Liver (tissue), 8 donors: ENCODE measurements at regions not wholly inside any gene's neighbourhood (a gene's known extent, or its start where the extent isn't known, plus 50 kb on each side); places are given as distances from the start of the nearest gene placed in this dataset.

ENCODE experiments used
- DNase-seq: peaks from one replicate; pipeline ENCODE4 v3.0.0-alpha.2; 2017; ENCODE audit warnings: low spot score
- H3K27ac ChIP-seq, 2 donors: one replicate each; pipeline ENCODE4 v1.7.0; 2013; ENCODE audit warnings: inconsistent platforms in 2 of 2, low read length in 2 of 2, control low read depth in 1 of 2, low read depth in 1 of 2, mild to moderate bottlenecking in 1 of 2
- H3K27me3 ChIP-seq, 4 donors: one replicate each; pipeline versions ENCODE4 v1.6.1 to v1.7.0; 2013; ENCODE audit warnings: low read length in 3 of 4, inconsistent platforms in 1 of 4, mild to moderate bottlenecking in 1 of 4, moderate library complexity in 1 of 4; ENCODE audit not compliant: control insufficient read depth in 4 of 4, insufficient read depth in 4 of 4
- H3K36me3 ChIP-seq, 4 donors: one replicate each; pipeline versions ENCODE4 v1.6.1 to v1.7.0; 2013; ENCODE audit warnings: low read length in 3 of 4, mild to moderate bottlenecking in 3 of 4, low read depth in 1 of 4, moderate library complexity in 1 of 4; ENCODE audit not compliant: control insufficient read depth in 4 of 4, insufficient read depth in 3 of 4
- H3K4me1 ChIP-seq, 4 donors: one replicate each; pipeline versions ENCODE4 v1.6.1 to v1.7.0; 2013; ENCODE audit warnings: low read length in 3 of 4, mild to moderate bottlenecking in 3 of 4, moderate library complexity in 1 of 4; ENCODE audit not compliant: control insufficient read depth in 4 of 4, insufficient read depth in 4 of 4
- H3K4me3 ChIP-seq, 3 donors: one replicate each; pipeline versions ENCODE4 v1.6.1 to v1.7.0; 2013; ENCODE audit warnings: low read length in 3 of 3, control low read depth in 1 of 3, low read depth in 1 of 3, mild to moderate bottlenecking in 1 of 3
- H3K9ac ChIP-seq, 2 donors: one replicate each; pipeline ENCODE4 v1.7.0; 2013; ENCODE audit warnings: low read length in 2 of 2, mild to moderate bottlenecking in 2 of 2, moderate library complexity in 2 of 2, control low read depth in 1 of 2, low read depth in 1 of 2
- H3K9me3 ChIP-seq, 4 donors: one replicate each; pipeline versions ENCODE4 v1.6.1 to v1.7.0; 2013; ENCODE audit warnings: low read length in 3 of 4; ENCODE audit not compliant: control insufficient read depth in 4 of 4
- ATF3 ChIP-seq: IDR thresholded peaks from 2 replicates; pipeline ENCODE4 v1.6.1; 2016; ENCODE audit warnings: antibody characterized with exemption
- EGR1 ChIP-seq, 2 donors: IDR thresholded peaks; 2 replicates each; pipeline ENCODE4 v1.6.1; 2016 to 2018; ENCODE audit warnings: antibody characterized with exemption in 2 of 2, low read depth in 2 of 2
- FOXA1 ChIP-seq: IDR thresholded peaks from 2 replicates; pipeline ENCODE4 v1.6.1; 2016; ENCODE audit warnings: antibody characterized with exemption
- GABPA ChIP-seq, 2 donors: IDR thresholded peaks in 1 of 2; conservative IDR thresholded peaks in 1 of 2; 2 replicates each; pipeline ENCODE4 v1.6.1; 2016; ENCODE audit warnings: antibody characterized with exemption in 2 of 2, mild to moderate bottlenecking in 1 of 2, moderate library complexity in 1 of 2
- HNF4A ChIP-seq, 2 donors: conservative IDR thresholded peaks; 2 replicates each; pipeline ENCODE4 v1.6.1; 2016; ENCODE audit warnings: antibody characterized with exemption in 2 of 2, mild to moderate bottlenecking in 2 of 2
- JUND ChIP-seq, 2 donors: IDR thresholded peaks; 2 replicates each; pipeline ENCODE4 v1.6.1; 2016; ENCODE audit warnings: antibody characterized with exemption in 2 of 2
- MAX ChIP-seq: IDR thresholded peaks from 2 replicates; pipeline ENCODE4 v1.6.1; 2016; ENCODE audit warnings: antibody characterized with exemption
- NR2F2 ChIP-seq: IDR thresholded peaks from 2 replicates; pipeline ENCODE4 v1.6.1; 2016; ENCODE audit warnings: antibody characterized with exemption
- RAD21 ChIP-seq, 2 donors: IDR thresholded peaks; 2 replicates each; pipeline ENCODE4 v1.6.1; 2016; ENCODE audit warnings: antibody characterized with exemption in 2 of 2, mild to moderate bottlenecking in 2 of 2
- REST ChIP-seq: IDR thresholded peaks from 2 replicates; pipeline ENCODE4 v1.6.1; 2016; ENCODE audit warnings: antibody characterized with exemption, mild to moderate bottlenecking
- RXRA ChIP-seq, 2 donors: IDR thresholded peaks; 2 replicates each; pipeline ENCODE4 v1.6.1; 2017 to 2018; ENCODE audit warnings: antibody characterized with exemption in 2 of 2, mild to moderate bottlenecking in 1 of 2
- SP1 ChIP-seq: IDR thresholded peaks from 2 replicates; pipeline ENCODE4 v1.6.1; 2018; ENCODE audit warnings: antibody characterized with exemption, mild to moderate bottlenecking
- YY1 ChIP-seq: IDR thresholded peaks from 2 replicates; pipeline ENCODE4 v1.6.1; 2016; ENCODE audit warnings: antibody characterized with exemption, mild to moderate bottlenecking
- ZBTB33 ChIP-seq: IDR thresholded peaks from 2 replicates; pipeline ENCODE4 v1.6.1; 2016; ENCODE audit warnings: antibody characterized with exemption
- WGBS: extraction: QIAGEN DNeasy Blood & Tissue Kit; methylation state at CpG from one replicate; pipeline ENCODE4 v1.1.7; 2013; 5-methylcytosine and 5-hydroxymethylcytosine counted together
- TF ChIP-seq, protein P1 (sequence below): fragments of 150-350 bp; IDR thresholded peaks from 2 replicates; pipeline ENCODE4 v1.5.1; 2017; ENCODE audit warnings: improper control_type of control experiment, low read depth, low read length; ENCODE audit not compliant: missing input control
- donor health status: healthy.
- donor health status: healthy.
- donor health status: healthy.
- donor health status: healthy.
- donor health status: healthy.

GRCh38 chr2:52861596-52861995 lies 906.0 kb upstream of the CHAC2 start (continued):
- TF ChIP-seq, protein P1, sequence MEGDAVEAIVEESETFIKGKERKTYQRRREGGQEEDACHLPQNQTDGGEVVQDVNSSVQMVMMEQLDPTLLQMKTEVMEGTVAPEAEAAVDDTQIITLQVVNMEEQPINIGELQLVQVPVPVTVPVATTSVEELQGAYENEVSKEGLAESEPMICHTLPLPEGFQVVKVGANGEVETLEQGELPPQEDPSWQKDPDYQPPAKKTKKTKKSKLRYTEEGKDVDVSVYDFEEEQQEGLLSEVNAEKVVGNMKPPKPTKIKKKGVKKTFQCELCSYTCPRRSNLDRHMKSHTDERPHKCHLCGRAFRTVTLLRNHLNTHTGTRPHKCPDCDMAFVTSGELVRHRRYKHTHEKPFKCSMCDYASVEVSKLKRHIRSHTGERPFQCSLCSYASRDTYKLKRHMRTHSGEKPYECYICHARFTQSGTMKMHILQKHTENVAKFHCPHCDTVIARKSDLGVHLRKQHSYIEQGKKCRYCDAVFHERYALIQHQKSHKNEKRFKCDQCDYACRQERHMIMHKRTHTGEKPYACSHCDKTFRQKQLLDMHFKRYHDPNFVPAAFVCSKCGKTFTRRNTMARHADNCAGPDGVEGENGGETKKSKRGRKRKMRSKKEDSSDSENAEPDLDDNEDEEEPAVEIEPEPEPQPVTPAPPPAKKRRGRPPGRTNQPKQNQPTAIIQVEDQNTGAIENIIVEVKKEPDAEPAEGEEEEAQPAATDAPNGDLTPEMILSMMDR, result no peak

DNA sequence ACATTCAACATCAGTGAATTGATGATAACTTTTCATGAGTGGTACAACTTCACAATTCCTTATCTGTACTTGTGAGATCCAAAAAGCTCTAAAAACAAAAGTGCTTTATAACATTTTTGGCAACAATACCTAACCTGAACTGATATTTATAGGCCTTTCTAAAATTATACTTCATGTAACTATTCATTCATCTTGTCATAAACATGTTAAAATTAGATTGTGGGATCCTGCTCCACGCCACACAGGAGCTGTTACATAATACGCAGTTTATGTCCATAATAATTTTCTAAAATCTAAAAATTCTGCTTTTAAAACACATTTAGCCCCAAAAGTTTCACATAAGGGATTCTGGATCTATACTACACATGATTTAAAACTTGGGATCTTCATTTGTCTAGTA lies 908.5 kb upstream of the CHAC2 start:
- no peaks in the 10 kb centered on the region for H3K36me3 ChIP-seq
- no peak for DNase-seq
- WGBS, result 74% methylated on average over 2 of the region's 2 CpGs
- TF ChIP-seq RXRA (IDR thresholded peaks at IDR 0.05) (no peak), REST (no peak), ATF3 (no peak), RAD21 (IDR thresholded peaks at IDR 0.05) (no peak), SP1 (no peak), EGR1 (IDR thresholded peaks at IDR 0.05; ENCODE audit: low read depth in 2 of 2) (no peak), MAX (no peak), GABPA (IDR thresholded peaks at IDR 0.05 in 1 of 2, conservative IDR thresholded peaks at IDR 0.05 in 1 of 2) (no peak)
- H3K4me3 ChIP-seq, result no peak overlapping the region
- no peaks in the 10 kb centered on the region for H3K27me3 ChIP-seq
- peaks cover 0 to 2% (median 0%) of the 10 kb centered on the region in 4 donors for H3K4me1 ChIP-seq
- no peak overlapping the region for H3K27ac ChIP-seq
- H3K9ac ChIP-seq, result no peak overlapping the region
- H3K9me3 ChIP-seq, result no peaks in the 10 kb centered on the region

GRCh38 chr2:52857722-52858121 lies 909.9 kb upstream of the CHAC2 start:
- no peak overlapping the region for H3K4me3 ChIP-seq
- no peak overlapping the region for H3K9ac ChIP-seq
- H3K27ac ChIP-seq, result no peak overlapping the region
- H3K4me1 ChIP-seq, result peaks cover 0 to 2% (median 0%) of the 10 kb centered on the region in 4 donors
- no peaks in the 10 kb centered on the region for H3K36me3 ChIP-seq
- H3K27me3 ChIP-seq, result no peaks in the 10 kb centered on the region
- 76% methylated on average over 3 of the region's 3 CpGs for WGBS
- H3K9me3 ChIP-seq, result no peaks in the 10 kb centered on the region
- DNase-seq, result no peak
- no peak for TF ChIP-seq GABPA (IDR thresholded peaks at IDR 0.05 in 1 of 2, conservative IDR thresholded peaks at IDR 0.05 in 1 of 2)
- no peak for TF ChIP-seq ATF3
- TF ChIP-seq NR2F2, result no peak
- no peak for TF ChIP-seq HNF4A (conservative IDR thresholded peaks at IDR 0.05)
- TF ChIP-seq RAD21 (IDR thresholded peaks at IDR 0.05), result no peak
- no peak for TF ChIP-seq ZBTB33
- no peak for TF ChIP-seq MAX
- no peak for TF ChIP-seq JUND (IDR thresholded peaks at IDR 0.05)
- TF ChIP-seq, protein P1, result no peak
- no peak for TF ChIP-seq RXRA (IDR thresholded peaks at IDR 0.05)
- TF ChIP-seq FOXA1, result no peak
- no peak for TF ChIP-seq YY1
- TF ChIP-seq SP1, result no peak
